Vagina (tissue), 2 donors: ENCODE measurements at regions not wholly inside any gene's neighbourhood (a gene's known extent, or its start where the extent isn't known, plus 50 kb on each side); places are given as distances from the start of the nearest gene placed in this dataset.

Experiments
- DNase-seq, 2 donors: peaks; one replicate each; pipeline ENCODE4 v3.0.0-alpha.2; 2017; ENCODE audit errors: extremely low spot score in 2 of 2
- H3K27ac ChIP-seq: fragments of 200-600 bp; sonication (generic); one replicate; pipeline ENCODE4 v1.5.1; 2019
- H3K27me3 ChIP-seq: fragments of 200-600 bp; sonication (generic); one replicate; pipeline ENCODE4 v1.5.1; 2019
- H3K36me3 ChIP-seq, 2 donors: fragments of 200-600 bp; sonication (generic); one replicate each; pipeline ENCODE4 v1.5.1; 2017 to 2019
- H3K4me1 ChIP-seq: fragments of 200-600 bp; sonication (generic); one replicate; pipeline ENCODE4 v1.5.1; 2019
- H3K4me3 ChIP-seq, 2 donors: fragments of 200-600 bp; sonication (generic); 1 replicate in 1 of 2; 2 replicates in 1 of 2; pipeline ENCODE4 v1.5.1; 2016 to 2019
- H3K9me3 ChIP-seq: fragments of 200-600 bp; sonication (generic); one replicate; pipeline ENCODE4 v1.5.1; 2019
- CTCF ChIP-seq, 3 experiments: fragments of 450-650 bp in 2 of 3; fragments of 200-600 bp in 1 of 3; sonication (generic) in 1 of 3; IDR thresholded peaks; one replicate each; pipeline ENCODE4 v1.5.1; 2017 to 2019; ENCODE audit warnings: antibody characterized with exemption in 3 of 3, mild to moderate bottlenecking in 2 of 3, moderate library complexity in 2 of 3
- POLR2A ChIP-seq, 2 donors: fragments of 450-650 bp; IDR thresholded peaks; one replicate each; pipeline ENCODE4 v1.6.1; 2017; ENCODE audit warnings: antibody characterized with exemption in 2 of 2, mild to moderate bottlenecking in 2 of 2, moderate library complexity in 2 of 2
- POLR2AphosphoS5 ChIP-seq, 2 donors: sonication (generic); formaldehyde crosslinking; IDR thresholded peaks; one replicate each; pipeline ENCODE4 v1.9.0; 2017; ENCODE audit warnings: antibody characterized with exemption in 2 of 2, mild to moderate bottlenecking in 2 of 2, low read depth in 1 of 2; ENCODE audit not compliant: insufficient read depth in 1 of 2
- intact Hi-C: fragments of 100-400 bp; cut with DNase I; formaldehyde crosslinking; loops from one replicate; pipeline ENCODE4 v1.15.1; 2023

- Histone ChIP-seq H3K9me3 (no peaks in the 10 kb centered on the region), H3K36me3 (no peaks in the 10 kb centered on the region), H3K27me3 (no peaks in the 10 kb centered on the region), H3K27ac (no peak overlapping the region), H3K4me1 (no peaks in the 10 kb centered on the region), H3K4me3 (no peak overlapping the region)
- DNase-seq = no peak
- TF ChIP-seq CTCF (IDR thresholded peaks at IDR 0.05) = no peak
- no peak for TF ChIP-seq POLR2AphosphoS5 (IDR thresholded peaks at IDR 0.05; ENCODE audit: insufficient read depth in 1 of 2, low read depth in 1 of 2)
- no peak for TF ChIP-seq POLR2A (IDR thresholded peaks at IDR 0.05)
- intact Hi-C loops = no loop called here
Measured at GRCh38 chr12:114846771-114847170, 162.8 kb upstream of the TBX3 start.

GRCh38 chr12:114841557-114842251, 157.7 kb upstream of the TBX3 start:
- Histone ChIP-seq H3K4me1 (no peaks in the 10 kb centered on the region), H3K36me3 (no peaks in the 10 kb centered on the region), H3K27me3 (no peaks in the 10 kb centered on the region), H3K27ac (no peak overlapping the region), H3K9me3 (no peaks in the 10 kb centered on the region), H3K4me3 (no peak overlapping the region)
- DNase-seq = no peak
- TF ChIP-seq POLR2A (IDR thresholded peaks at IDR 0.05) = no peak
- no peak for TF ChIP-seq CTCF (IDR thresholded peaks at IDR 0.05)
- TF ChIP-seq POLR2AphosphoS5 (IDR thresholded peaks at IDR 0.05; ENCODE audit: insufficient read depth in 1 of 2, low read depth in 1 of 2) = no peak
- intact Hi-C loops = no loop called here

DNA sequence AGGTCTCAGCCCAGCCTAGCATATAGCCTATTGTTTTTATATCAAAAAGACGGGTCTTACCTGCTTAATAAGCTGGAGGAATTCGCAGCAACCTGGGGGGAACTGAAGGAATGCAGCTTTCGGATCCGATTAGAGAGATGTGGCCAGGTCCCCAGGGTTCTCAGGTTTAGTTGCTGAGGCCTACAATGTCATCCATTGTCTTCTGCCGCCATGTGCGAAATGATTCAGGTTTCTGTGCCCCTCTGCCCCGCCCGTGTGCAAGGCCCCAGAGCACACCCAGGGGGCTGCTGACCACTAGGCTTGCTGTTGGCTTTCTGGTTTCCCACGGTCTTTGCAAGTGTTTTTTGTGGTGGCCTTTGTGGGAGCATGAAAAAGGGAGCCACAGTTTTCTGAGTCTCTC, 154.5 kb upstream of the TBX3 start:
- no peaks in the 10 kb centered on the region for H3K4me1 ChIP-seq
- no peak for TF ChIP-seq POLR2A (IDR thresholded peaks at IDR 0.05)
- TF ChIP-seq POLR2AphosphoS5 (IDR thresholded peaks at IDR 0.05; ENCODE audit: insufficient read depth in 1 of 2, low read depth in 1 of 2) = no peak
- TF ChIP-seq CTCF (IDR thresholded peaks at IDR 0.05) = no peak
- H3K36me3 ChIP-seq = no peaks in the 10 kb centered on the region
- H3K27me3 ChIP-seq = no peaks in the 10 kb centered on the region
- no peaks in the 10 kb centered on the region for H3K9me3 ChIP-seq
- no peak overlapping the region for H3K4me3 ChIP-seq
- no peak for DNase-seq
- intact Hi-C loops = no loop called here
- H3K27ac ChIP-seq = no peak overlapping the region

DNA sequence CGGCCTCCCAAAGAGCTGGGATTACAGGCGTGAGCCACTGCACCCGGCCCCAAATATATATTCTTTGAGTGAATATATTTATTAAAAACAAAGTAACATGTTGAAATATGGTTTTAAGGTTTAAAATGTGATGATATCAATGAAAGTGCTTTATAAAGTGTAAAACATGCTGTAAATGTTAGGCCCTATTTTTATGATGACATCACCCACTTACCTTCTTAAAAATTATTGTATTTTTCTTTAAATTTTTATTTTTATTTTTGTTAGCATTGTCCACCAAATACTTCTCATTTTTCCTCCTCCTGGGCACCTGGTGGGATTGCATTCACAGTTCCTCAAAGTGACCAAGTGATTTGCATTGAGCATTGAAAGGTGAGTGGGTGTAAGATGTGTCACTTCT, 152.6 kb upstream of the TBX3 start:
- no peak for DNase-seq
- Histone ChIP-seq H3K4me1 (no peaks in the 10 kb centered on the region), H3K27ac (no peak overlapping the region), H3K27me3 (no peaks in the 10 kb centered on the region), H3K36me3 (no peaks in the 10 kb centered on the region), H3K9me3 (no peaks in the 10 kb centered on the region), H3K4me3 (no peak overlapping the region)
- TF ChIP-seq POLR2A (IDR thresholded peaks at IDR 0.05) = no peak
- TF ChIP-seq CTCF (IDR thresholded peaks at IDR 0.05) = no peak
- TF ChIP-seq POLR2AphosphoS5 (IDR thresholded peaks at IDR 0.05; ENCODE audit: insufficient read depth in 1 of 2, low read depth in 1 of 2) = no peak
- intact Hi-C loops = no loop called here

DNA sequence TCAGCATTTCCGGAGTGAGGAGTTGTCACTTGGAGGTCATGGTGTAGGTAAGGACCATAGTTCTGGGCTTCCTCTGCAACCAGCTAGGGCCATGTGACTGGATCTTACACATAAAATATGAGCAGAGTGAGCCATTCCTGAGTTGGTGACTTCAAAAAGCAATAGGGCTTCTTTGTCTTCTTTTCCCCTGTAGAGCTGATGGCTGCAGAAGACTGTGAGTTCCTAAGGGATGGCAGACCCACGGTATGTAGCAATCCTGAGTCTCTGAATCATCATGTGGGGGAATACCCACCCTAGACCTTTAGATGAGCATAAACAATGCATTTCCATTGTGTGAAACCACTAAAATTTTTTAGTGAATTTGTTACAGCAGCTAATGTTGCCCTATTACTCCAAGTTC, 151.1 kb upstream of the TBX3 start:
- intact Hi-C loops = no loop called here
- no peak for DNase-seq
- H3K36me3 ChIP-seq = no peaks in the 10 kb centered on the region

More for the DNA sequence above, 151.1 kb upstream of the TBX3 start:
- Histone ChIP-seq H3K4me3 (no peak overlapping the region), H3K4me1 (no peaks in the 10 kb centered on the region), H3K27me3 (no peaks in the 10 kb centered on the region), H3K9me3 (no peaks in the 10 kb centered on the region), H3K27ac (no peak overlapping the region)
- TF ChIP-seq CTCF (IDR thresholded peaks at IDR 0.05) (no peak), POLR2AphosphoS5 (IDR thresholded peaks at IDR 0.05; ENCODE audit: insufficient read depth in 1 of 2, low read depth in 1 of 2) (no peak), POLR2A (IDR thresholded peaks at IDR 0.05) (no peak)
